HepG2 (cell line): ENCODE measurements at regions not wholly inside any gene's neighbourhood (a gene's known extent, or its start where the extent isn't known, plus 50 kb on each side); places are given as distances from the start of the nearest gene placed in this dataset.

Source experiments
- ATAC-seq: fragments of 200-7000 bp; cut with Tn5 transposase; 3 replicates; pipeline ENCODE4 v1.9.1; 2020; ENCODE audit warnings: mild to moderate bottlenecking, moderate library complexity
- BruUV-seq: library from RNA; stranded (reverse); fragments of 400-500 nt; replicated peaks from 2 replicates; lab custom pipeline; 2021; lab: Mats Ljungman, UMichigan
- CTCF ChIA-PET: fragments of 300-600 bp; formaldehyde crosslinking; extraction: SDS; loops from one replicate; lab custom pipeline; 2021; ENCODE audit warnings: low total read pairs, inconsistent platforms, low intra/inter-chr PET ratio; lab: Yijun Ruan, JAX
- POLR2A ChIA-PET: fragments of 350-600 bp; sonication (Branson Sonifier 250); formaldehyde crosslinking; loops from one replicate; lab custom pipeline; 2020; ENCODE audit warnings: antibody characterized with exemption, inconsistent platforms; lab: Yijun Ruan, JAX
- DNase-seq: peaks from one replicate; pipeline ENCODE4 v3.0.0-alpha.2; 2015; ENCODE audit warnings: low spot score
- FAIRE-seq: peaks from 3 replicates; lab custom pipeline; 2011; peaks lifted over from hg19 to GRCh38; lab: Jason Lieb, UNC
- H2AFZ ChIP-seq: one replicate; pipeline ENCODE4 v1.6.1; 2011; ENCODE audit warnings: low read length, inconsistent platforms
- H3K27ac ChIP-seq: fragments of 300-600 bp; 3 replicates; pipeline ENCODE4 v1.8.0; 2011; ENCODE audit warnings: mixed run types, mild to moderate bottlenecking, mixed read lengths, low read length, inconsistent platforms; ENCODE audit not compliant: insufficient read depth; ENCODE audit errors: extremely low read length
- H3K27me3 ChIP-seq, 2 experiments: fragments of 200-600 bp in 1 of 2; 2 replicates in 1 of 2; 3 replicates in 1 of 2; pipeline versions ENCODE4 v1.6.0 to v1.8.0; 2011; ENCODE audit warnings: low read length in 2 of 2, mild to moderate bottlenecking in 2 of 2, moderate library complexity in 2 of 2, inconsistent platforms in 1 of 2; ENCODE audit not compliant: insufficient read depth in 2 of 2, control insufficient read depth in 1 of 2
- H3K36me3 ChIP-seq, 2 experiments: fragments of 200-600 bp in 1 of 2; replicated peaks in 1 of 2; 2 replicates in 1 of 2; 3 replicates in 1 of 2; pipeline versions ENCODE4 v1.5.1 to v1.8.0; 2011; ENCODE audit warnings: low read length in 2 of 2, inconsistent platforms in 1 of 2; ENCODE audit not compliant: insufficient read depth in 2 of 2, control insufficient read depth in 1 of 2
- H3K4me1 ChIP-seq: 2 replicates; pipeline ENCODE4 v1.5.1; 2012; ENCODE audit warnings: low read length, inconsistent platforms; ENCODE audit not compliant: insufficient read depth
- H3K4me2 ChIP-seq: 2 replicates; pipeline ENCODE4 v1.6.0; 2011; ENCODE audit warnings: low read depth, low read length, inconsistent platforms
- H3K4me3 ChIP-seq, 3 experiments: fragments of 200-600 bp in 1 of 3; sonication (generic), shearing (Covaris generic) in 1 of 3; replicated peaks in 1 of 3; 2 replicates each; pipeline ENCODE4 v1.5.1; 2011 to 2016; ENCODE audit warnings: low read length in 3 of 3, inconsistent platforms in 2 of 3, low read depth in 2 of 3, mild to moderate bottlenecking in 2 of 3, control low read depth in 1 of 3, mixed read lengths in 1 of 3; ENCODE audit not compliant: insufficient read depth in 1 of 3
- H3K79me2 ChIP-seq: one replicate; pipeline ENCODE4 v1.6.1; 2011; ENCODE audit warnings: low read length, inconsistent platforms; ENCODE audit not compliant: insufficient read depth
- H3K9ac ChIP-seq: 2 replicates; pipeline ENCODE4 v1.6.0; 2011; ENCODE audit warnings: mild to moderate bottlenecking, low read depth, low read length, inconsistent platforms; ENCODE audit not compliant: insufficient read depth
- H3K9me3 ChIP-seq: 2 replicates; pipeline ENCODE4 v1.5.1; 2012; ENCODE audit warnings: mild to moderate bottlenecking, low read length
- H4K20me1 ChIP-seq: 2 replicates; pipeline ENCODE4 v1.6.0; 2011; ENCODE audit warnings: inconsistent platforms, mild to moderate bottlenecking, low read length, moderate library complexity; ENCODE audit not compliant: insufficient read depth
- DNMT3B ChIP-seq: conservative IDR thresholded peaks from 2 replicates; pipeline ENCODE4 v1.6.1; 2016; ENCODE audit warnings: missing biosample characterization, control low read depth
- EP300 ChIP-seq, 3 experiments: sonication (generic) in 1 of 3; formaldehyde crosslinking in 1 of 3; IDR thresholded peaks; 2 replicates each; pipeline versions ENCODE4 v1.5.1 to v1.6.1; 2011 to 2020; ENCODE audit warnings: low read depth in 2 of 3, low read length in 2 of 3, borderline replicate concordance in 1 of 3, improper control_type of control experiment in 1 of 3, mild to moderate bottlenecking in 1 of 3, missing genetic modification reagents in 1 of 3, moderate library complexity in 1 of 3
- HOXA5 ChIP-seq: sonication (generic); formaldehyde crosslinking; IDR thresholded peaks from 2 replicates; pipeline ENCODE4 v1.4.0; 2020; ENCODE audit warnings: missing genetic modification reagents
- KLF6 ChIP-seq: IDR thresholded peaks from 2 replicates; pipeline ENCODE4 v1.8.0; 2016; ENCODE audit warnings: missing biosample characterization, missing genetic modification reagents
- MYC ChIP-seq: sonication (generic); formaldehyde crosslinking; IDR thresholded peaks from 2 replicates; pipeline ENCODE4 v1.9.0; 2021; ENCODE audit warnings: missing genetic modification reagents, borderline replicate concordance
- NCOA5 ChIP-seq: sonication (generic); formaldehyde crosslinking; IDR thresholded peaks from 2 replicates; pipeline ENCODE4 v1.4.0; 2020; ENCODE audit warnings: missing genetic modification reagents
- PRPF4 ChIP-seq: fragments of 200-400 bp; formaldehyde crosslinking; IDR thresholded peaks from 2 replicates; pipeline ENCODE4 v1.6.1; 2016; ENCODE audit warnings: low read length, low read depth; ENCODE audit not compliant: poor library complexity, severe bottlenecking
- TOPORS ChIP-seq: sonication (generic); formaldehyde crosslinking; IDR thresholded peaks from 2 replicates; pipeline ENCODE4 v1.8.0; 2023; ENCODE audit warnings: mild to moderate bottlenecking, missing genetic modification reagents
- U2AF2 ChIP-seq: fragments of 200-400 bp; formaldehyde crosslinking; IDR thresholded peaks from 2 replicates; pipeline ENCODE4 v1.6.1; 2017; ENCODE audit warnings: low read depth, mild to moderate bottlenecking, low read length
- ZNF232 ChIP-seq: sonication (generic); formaldehyde crosslinking; IDR thresholded peaks from 2 replicates; pipeline ENCODE4 v1.4.0; 2020; ENCODE audit warnings: missing genetic modification reagents, borderline replicate concordance
- ZNF629 ChIP-seq: sonication (generic); formaldehyde crosslinking; conservative IDR thresholded peaks from 2 replicates; pipeline ENCODE4 v1.5.0; 2020; ENCODE audit warnings: missing genetic modification reagents
- ZNF773 ChIP-seq: sonication (generic); formaldehyde crosslinking; IDR thresholded peaks from 2 replicates; pipeline ENCODE4 v1.4.0; 2020; ENCODE audit warnings: missing genetic modification reagents, borderline replicate concordance
- ZSCAN21 ChIP-seq: sonication (generic); formaldehyde crosslinking; IDR thresholded peaks from 2 replicates; pipeline ENCODE4 v1.8.0; 2022; ENCODE audit warnings: mild to moderate bottlenecking, missing genetic modification reagents, moderate library complexity, borderline replicate concordance
- WGBS: methylation state at CpG from one replicate; pipeline ENCODE4 v1.1.6; 2017; ENCODE audit warnings: low lambda C conversion rate; 5-methylcytosine and 5-hydroxymethylcytosine counted together
- in situ Hi-C: cut with HindIII; loops from 2 replicates; pipeline ENCODE4 v1.10.0; 2017; ENCODE audit warnings: low pct_unique_long_range_greater_than_20kb; ENCODE audit not compliant: extremely low pct_ligation_motif_present
- intact Hi-C: fragments of 100-400 bp; cut with micrococcal nuclease; formaldehyde crosslinking; loops from one replicate; pipeline ENCODE4 v1.10.0; 2022; ENCODE audit not compliant: unreplicated experiment
- TF ChIP-seq, protein P1 (sequence below): sonication (generic); formaldehyde crosslinking; IDR thresholded peaks from 2 replicates; pipeline ENCODE4 v1.4.0; 2020; ENCODE audit warnings: missing genetic modification reagents; ENCODE audit errors: not compliant biosample characterization
- TF ChIP-seq, protein P2 (sequence below): sonication (generic); formaldehyde crosslinking; IDR thresholded peaks from 2 replicates; pipeline ENCODE4 v1.4.0; 2020; ENCODE audit warnings: missing genetic modification reagents

DNA sequence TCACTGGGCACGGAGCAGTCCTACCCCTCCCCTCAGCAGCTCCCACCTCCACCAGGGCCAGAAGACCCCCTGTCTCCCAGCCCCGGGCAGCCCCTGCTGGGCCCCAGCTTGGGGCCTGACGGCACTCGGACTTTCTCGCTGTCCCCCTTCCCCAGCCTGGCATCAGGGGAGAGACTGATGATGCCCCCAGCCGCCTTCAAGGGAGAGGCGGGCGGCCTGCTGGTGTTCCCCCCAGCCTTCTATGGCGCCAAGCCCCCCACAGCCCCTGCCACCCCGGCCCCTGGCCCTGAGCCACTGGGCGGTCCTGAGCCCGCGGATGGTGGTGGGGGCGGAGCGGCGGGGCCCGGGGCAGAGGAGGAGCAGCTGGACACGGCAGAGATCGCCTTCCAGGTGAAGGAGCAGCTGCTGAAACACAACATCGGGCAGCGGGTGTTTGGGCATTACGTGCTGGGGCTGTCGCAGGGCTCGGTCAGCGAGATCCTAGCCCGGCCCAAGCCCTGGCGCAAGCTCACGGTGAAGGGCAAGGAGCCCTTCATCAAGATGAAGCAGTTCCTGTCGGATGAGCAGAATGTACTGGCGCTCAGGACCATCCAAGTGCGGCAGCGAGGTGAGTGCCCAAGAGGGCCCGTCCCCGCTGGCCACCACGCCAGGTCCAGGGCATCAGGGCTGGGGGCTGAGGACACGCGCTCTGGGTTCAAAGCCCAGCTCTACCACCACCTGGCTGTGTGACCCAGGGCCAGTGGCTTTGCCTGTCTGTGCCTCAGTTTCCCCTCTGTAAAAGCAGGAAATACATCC lies 58.6 kb downstream of the PHETA1 start:
- Histone ChIP-seq H3K36me3 (no peaks in the 10 kb centered on the region), H3K27me3 (peaks cover 2 to 11% of the 10 kb centered on the region in 2 experiments; a peak in 3 of 5 replicates), H3K27ac (no peak overlapping the region), H3K79me2 (no peaks in the 10 kb centered on the region), H3K4me3 (no peak overlapping the region), H3K4me2 (no peak overlapping the region), H3K9me3 (peaks cover 12% of the 10 kb centered on the region), H3K9ac (no peak overlapping the region), H4K20me1 (no peaks in the 10 kb centered on the region), H3K4me1 (no peaks in the 10 kb centered on the region), H2AFZ (no peak overlapping the region)
- in situ Hi-C loops (loop anchor here (10.0 kb wide), 1 partner anchor 375 kb away; no protein-coding TSS in a partner anchor), intact Hi-C loops (loop anchor here (5.0 kb wide), 1 partner anchor 373 kb away; no protein-coding TSS in a partner anchor)
- TF ChIP-seq MYC (CRISPR knock-in tag): no peak
- TF ChIP-seq DNMT3B (CRISPR knock-in tag): no peak
- no peak for TF ChIP-seq TOPORS
- no peak for TF ChIP-seq NCOA5
- TF ChIP-seq, protein P1, sequence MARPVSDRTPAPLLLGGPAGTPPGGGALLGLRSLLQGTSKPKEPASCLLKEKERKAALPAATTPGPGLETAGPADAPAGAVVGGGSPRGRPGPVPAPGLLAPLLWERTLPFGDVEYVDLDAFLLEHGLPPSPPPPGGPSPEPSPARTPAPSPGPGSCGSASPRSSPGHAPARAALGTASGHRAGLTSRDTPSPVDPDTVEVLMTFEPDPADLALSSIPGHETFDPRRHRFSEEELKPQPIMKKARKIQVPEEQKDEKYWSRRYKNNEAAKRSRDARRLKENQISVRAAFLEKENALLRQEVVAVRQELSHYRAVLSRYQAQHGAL (CRISPR knock-in tag): no peak
- no peak for TF ChIP-seq ZNF773 (CRISPR knock-in tag)
- no peak for TF ChIP-seq KLF6 (CRISPR knock-in tag)
- no peak for TF ChIP-seq ZNF232 (CRISPR knock-in tag)
- no peak for TF ChIP-seq ZNF629 (CRISPR knock-in tag)
- no peak for TF ChIP-seq ZSCAN21
- TF ChIP-seq EP300 (IDR thresholded peaks at IDR 0.05; ENCODE audit: low read depth in 2 of 2, low read length in 2 of 2): no peak
- TF ChIP-seq EP300 (CRISPR knock-in tag; IDR thresholded peaks at IDR 0.05; ENCODE audit: borderline replicate concordance): no peak
- no peak for TF ChIP-seq U2AF2
- TF ChIP-seq, protein P2, sequence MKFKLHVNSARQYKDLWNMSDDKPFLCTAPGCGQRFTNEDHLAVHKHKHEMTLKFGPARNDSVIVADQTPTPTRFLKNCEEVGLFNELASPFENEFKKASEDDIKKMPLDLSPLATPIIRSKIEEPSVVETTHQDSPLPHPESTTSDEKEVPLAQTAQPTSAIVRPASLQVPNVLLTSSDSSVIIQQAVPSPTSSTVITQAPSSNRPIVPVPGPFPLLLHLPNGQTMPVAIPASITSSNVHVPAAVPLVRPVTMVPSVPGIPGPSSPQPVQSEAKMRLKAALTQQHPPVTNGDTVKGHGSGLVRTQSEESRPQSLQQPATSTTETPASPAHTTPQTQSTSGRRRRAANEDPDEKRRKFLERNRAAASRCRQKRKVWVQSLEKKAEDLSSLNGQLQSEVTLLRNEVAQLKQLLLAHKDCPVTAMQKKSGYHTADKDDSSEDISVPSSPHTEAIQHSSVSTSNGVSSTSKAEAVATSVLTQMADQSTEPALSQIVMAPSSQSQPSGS: no peak
- TF ChIP-seq PRPF4: no peak
- TF ChIP-seq HOXA5 (CRISPR knock-in tag): no peak
- 43% methylated on average over 13 of the region's 37 CpGs for WGBS
- ChIA-PET POLR2A (no interaction called here), CTCF (no interaction called here)
- no peak for DNase-seq
- no peak for FAIRE-seq
- no TSS peak for BruUV-seq
- ATAC-seq: no peak
